AG09309 (cell line): ENCODE measurements at regions not wholly inside any gene's neighbourhood (a gene's known extent, or its start where the extent isn't known, plus 50 kb on each side); places are given as distances from the start of the nearest gene placed in this dataset.

Experiments
- DNase-seq: peaks from one replicate; pipeline ENCODE4 v3.0.0-alpha.2; 2010; ENCODE audit warnings: low read depth
- H3K4me3 ChIP-seq: 2 replicates; pipeline ENCODE4 v1.5.1; 2011; ENCODE audit warnings: mild to moderate bottlenecking, low read depth, low read length, moderate library complexity; ENCODE audit not compliant: control insufficient read depth
- TF ChIP-seq, protein P1 (sequence below): IDR thresholded peaks from 2 replicates; pipeline ENCODE4 v1.5.1; 2011; ENCODE audit warnings: mild to moderate bottlenecking, low read depth, low read length, inconsistent platforms; ENCODE audit not compliant: insufficient read depth, control insufficient read depth; ENCODE audit errors: missing control alignments

GRCh38 chr3:150285601-150286000, 122.5 kb upstream of the TSC22D2 start:
- no peak overlapping the region for H3K4me3 ChIP-seq
- TF ChIP-seq, protein P1, sequence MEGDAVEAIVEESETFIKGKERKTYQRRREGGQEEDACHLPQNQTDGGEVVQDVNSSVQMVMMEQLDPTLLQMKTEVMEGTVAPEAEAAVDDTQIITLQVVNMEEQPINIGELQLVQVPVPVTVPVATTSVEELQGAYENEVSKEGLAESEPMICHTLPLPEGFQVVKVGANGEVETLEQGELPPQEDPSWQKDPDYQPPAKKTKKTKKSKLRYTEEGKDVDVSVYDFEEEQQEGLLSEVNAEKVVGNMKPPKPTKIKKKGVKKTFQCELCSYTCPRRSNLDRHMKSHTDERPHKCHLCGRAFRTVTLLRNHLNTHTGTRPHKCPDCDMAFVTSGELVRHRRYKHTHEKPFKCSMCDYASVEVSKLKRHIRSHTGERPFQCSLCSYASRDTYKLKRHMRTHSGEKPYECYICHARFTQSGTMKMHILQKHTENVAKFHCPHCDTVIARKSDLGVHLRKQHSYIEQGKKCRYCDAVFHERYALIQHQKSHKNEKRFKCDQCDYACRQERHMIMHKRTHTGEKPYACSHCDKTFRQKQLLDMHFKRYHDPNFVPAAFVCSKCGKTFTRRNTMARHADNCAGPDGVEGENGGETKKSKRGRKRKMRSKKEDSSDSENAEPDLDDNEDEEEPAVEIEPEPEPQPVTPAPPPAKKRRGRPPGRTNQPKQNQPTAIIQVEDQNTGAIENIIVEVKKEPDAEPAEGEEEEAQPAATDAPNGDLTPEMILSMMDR, result no peak
- DNase-seq, result no peak

DNA sequence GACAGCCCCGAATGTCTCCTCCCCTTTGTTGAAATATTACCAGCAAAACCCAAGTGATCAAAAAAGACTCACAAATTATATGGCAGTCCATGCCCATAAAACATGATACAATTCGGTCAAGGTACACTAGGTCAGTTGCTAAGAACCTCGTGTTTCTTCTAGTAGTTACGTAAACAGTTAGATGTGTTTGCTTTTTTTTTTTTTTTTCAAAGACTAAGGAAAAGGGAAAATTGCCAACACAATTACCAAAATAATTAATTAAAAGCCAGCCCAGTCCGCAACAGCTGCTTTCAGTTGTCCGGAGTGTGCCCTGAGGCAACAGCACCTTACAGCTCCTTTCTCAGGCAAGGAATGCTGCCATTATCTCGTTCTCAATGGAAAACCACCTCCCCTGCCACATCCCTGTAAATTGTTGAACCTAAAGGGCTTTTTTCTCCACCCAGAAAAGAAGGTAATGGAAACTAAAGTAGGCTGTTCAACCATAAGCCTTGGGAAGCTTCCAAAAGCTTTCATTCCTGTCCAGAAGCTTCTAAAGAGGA, 129.2 kb upstream of the TSC22D2 start:
- TF ChIP-seq, protein P1, result no peak
- no peak for DNase-seq
- H3K4me3 ChIP-seq, result no peak overlapping the region

- H3K4me3 ChIP-seq, result no peak overlapping the region
- DNase-seq, result no peak
- TF ChIP-seq, protein P1, result no peak
These were observed 129.9 kb upstream of the TSC22D2 start for GRCh38 chr3:150278195-150278594.

GRCh38 chr3:150277444-150277843, 130.7 kb upstream of the TSC22D2 start:
- H3K4me3 ChIP-seq, result no peak overlapping the region
- TF ChIP-seq, protein P1, result no peak
- DNase-seq, result no peak

DNA sequence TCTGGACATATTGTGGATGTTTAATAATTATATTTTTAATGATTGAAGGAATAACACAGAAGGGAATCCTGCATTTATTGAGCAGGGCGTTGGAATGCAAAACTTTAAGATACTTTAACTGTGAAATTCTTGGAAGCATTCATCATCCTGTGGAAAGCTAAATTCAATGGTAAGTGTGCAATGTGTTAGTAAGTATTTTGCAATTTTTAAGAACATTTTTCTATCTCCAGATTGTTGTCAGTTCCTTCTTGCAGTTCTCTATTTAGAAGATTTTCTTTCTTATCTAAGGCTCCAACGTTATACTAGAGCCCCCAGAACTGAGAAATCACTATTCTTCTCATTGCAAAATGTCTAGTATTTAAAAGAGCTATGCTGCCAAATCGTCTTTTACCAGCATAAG, 132.2 kb upstream of the TSC22D2 start:
- TF ChIP-seq, protein P1, result no peak
- no peak for DNase-seq
- H3K4me3 ChIP-seq, result no peak overlapping the region

GRCh38 chr3:150274372-150274771, 133.7 kb upstream of the TSC22D2 start:
- TF ChIP-seq, protein P1, result no peak
- H3K4me3 ChIP-seq, result no peak overlapping the region
- no peak for DNase-seq

DNA sequence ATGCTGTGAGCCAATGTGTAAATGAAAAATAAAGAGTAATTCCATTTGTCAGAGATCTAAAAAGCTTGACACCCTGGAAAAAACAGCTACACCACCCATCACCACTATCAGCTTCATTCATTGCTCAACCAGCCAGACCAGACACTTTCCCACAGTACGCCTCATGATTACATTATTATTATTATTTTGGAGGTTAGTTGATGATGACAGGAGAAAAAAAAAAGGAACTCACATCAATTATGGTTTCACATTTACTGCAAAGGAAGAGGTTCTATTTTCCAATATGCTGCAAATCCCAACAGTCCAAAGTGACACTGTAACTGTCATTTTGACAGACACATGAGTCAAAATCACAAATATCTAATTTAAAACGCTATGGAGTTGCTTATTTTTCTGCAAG, 134.7 kb upstream of the TSC22D2 start:
- TF ChIP-seq, protein P1, result no peak
- no peak for DNase-seq
- no peak overlapping the region for H3K4me3 ChIP-seq
